Transverse colon (tissue), 4 donors: ENCODE measurements at regions not wholly inside any gene's neighbourhood (a gene's known extent, or its start where the extent isn't known, plus 50 kb on each side); places are given as distances from the start of the nearest gene placed in this dataset.

ENCODE experiments used
- DNase-seq: peaks from one replicate; pipeline ENCODE4 v3.0.0-alpha.2; 2019
- H3K27ac ChIP-seq, 4 donors: fragments of 200-600 bp; sonication (generic); 2 replicates each; pipeline ENCODE4 v1.5.1; 2016 to 2018; ENCODE audit warnings: inconsistent platforms in 4 of 4
- H3K27me3 ChIP-seq: fragments of 200-600 bp; sonication (generic); 2 replicates; pipeline ENCODE4 v1.5.1; 2017; ENCODE audit warnings: inconsistent platforms
- H3K36me3 ChIP-seq, 4 donors: fragments of 200-600 bp; sonication (generic); 2 replicates each; pipeline ENCODE4 v1.5.1; 2017 to 2019; ENCODE audit warnings: inconsistent platforms in 4 of 4
- H3K4me1 ChIP-seq, 4 donors: fragments of 200-600 bp; sonication (generic); 2 replicates each; pipeline ENCODE4 v1.5.1; 2017 to 2020; ENCODE audit warnings: inconsistent platforms in 4 of 4
- H3K4me3 ChIP-seq, 4 donors: fragments of 200-600 bp; sonication (generic); 1 replicate in 1 of 4; 2 replicates in 3 of 4; pipeline versions ENCODE4 v1.5.1 to v1.6.1; 2017 to 2019; ENCODE audit warnings: inconsistent platforms in 4 of 4
- H3K9me3 ChIP-seq, 2 donors: fragments of 200-600 bp; sonication (generic); 2 replicates each; pipeline ENCODE4 v1.5.1; 2017 to 2019; ENCODE audit warnings: inconsistent platforms in 2 of 2
- CTCF ChIP-seq, 5 experiments: fragments of 200-600 bp in 3 of 5; fragments of 450-650 bp in 2 of 5; sonication (generic) in 3 of 5; IDR thresholded peaks; 1 replicate in 2 of 5; 2 replicates in 3 of 5; pipeline ENCODE4 v1.5.1; 2016 to 2017; ENCODE audit warnings: antibody characterized with exemption in 5 of 5, inconsistent platforms in 3 of 5, mild to moderate bottlenecking in 2 of 5, moderate library complexity in 1 of 5
- EP300 ChIP-seq: sonication (generic); formaldehyde crosslinking; IDR thresholded peaks from one replicate; pipeline ENCODE4 v1.6.1; 2017; ENCODE audit warnings: antibody characterized with exemption, low read depth
- POLR2A ChIP-seq: fragments of 450-650 bp; IDR thresholded peaks from one replicate; pipeline ENCODE4 v1.6.1; 2016; ENCODE audit warnings: antibody characterized with exemption, mild to moderate bottlenecking, moderate library complexity
- POLR2AphosphoS5 ChIP-seq, 3 donors: sonication (generic); formaldehyde crosslinking; IDR thresholded peaks; one replicate each; pipeline ENCODE4 v1.6.1; 2016; ENCODE audit warnings: antibody characterized with exemption in 3 of 3
- WGBS, 2 donors: methylation state at CpG; one replicate each; pipeline ENCODE4 v1.1.5; 2018; ENCODE audit warnings: low coverage in 1 of 2; 5-methylcytosine and 5-hydroxymethylcytosine counted together
- in situ Hi-C, 4 donors: fragments of 200-750 bp; cut with MboI; loops; one replicate each; pipeline versions ENCODE4 v1.15.0 to v1.15.1; 2017; ENCODE audit warnings: low sequenced_read_pairs in 3 of 4, low pct_ligation_motif_present in 1 of 4, low pct_unique_long_range_greater_than_20kb in 1 of 4
- intact Hi-C: fragments of 100-400 bp; cut with DNase I; formaldehyde crosslinking; loops from one replicate; pipeline ENCODE4 v1.15.1; 2023; ENCODE audit warnings: low total_unique reads

- Histone ChIP-seq H3K27ac (no peak overlapping the region), H3K27me3 (no peaks in the 10 kb centered on the region), H3K4me1 (peaks cover 0 to 8% (median 0%) of the 10 kb centered on the region in 4 donors), H3K9me3 (no peaks in the 10 kb centered on the region), H3K4me3 (no peak overlapping the region), H3K36me3 (no peaks in the 10 kb centered on the region)
- in situ Hi-C loops (no loop called here), intact Hi-C loops (no loop called here)
- TF ChIP-seq CTCF (IDR thresholded peaks at IDR 0.05), result no peak
- TF ChIP-seq POLR2AphosphoS5 (IDR thresholded peaks at IDR 0.05), result no peak
- no peak for TF ChIP-seq EP300
- no peak for TF ChIP-seq POLR2A
- no peak for DNase-seq
These were observed 427.2 kb upstream of the UBE2E3 start for GRCh38 chr2:180553094-180553715.

GRCh38 chr2:180542511-180542910 is 437.9 kb upstream of the UBE2E3 start:
- intact Hi-C loops, result no loop called here
- no peak overlapping the region for H3K27ac ChIP-seq
- no peaks in the 10 kb centered on the region for H3K36me3 ChIP-seq
- H3K4me1 ChIP-seq, result no peaks in the 10 kb centered on the region
- no peaks in the 10 kb centered on the region for H3K9me3 ChIP-seq
- in situ Hi-C loops, result no loop called here
- H3K27me3 ChIP-seq, result no peaks in the 10 kb centered on the region
- no peak for DNase-seq
- no peak overlapping the region for H3K4me3 ChIP-seq
- no peak for TF ChIP-seq CTCF (IDR thresholded peaks at IDR 0.05)
- TF ChIP-seq POLR2A, result no peak
- no peak for TF ChIP-seq POLR2AphosphoS5 (IDR thresholded peaks at IDR 0.05)
- TF ChIP-seq EP300, result no peak

- no peak for TF ChIP-seq POLR2A
- TF ChIP-seq CTCF (IDR thresholded peaks at IDR 0.05), result no peak
- TF ChIP-seq POLR2AphosphoS5 (IDR thresholded peaks at IDR 0.05), result no peak
- no peak for TF ChIP-seq EP300
- Histone ChIP-seq H3K27me3 (no peaks in the 10 kb centered on the region), H3K9me3 (no peaks in the 10 kb centered on the region), H3K4me1 (no peaks in the 10 kb centered on the region), H3K27ac (no peak overlapping the region), H3K36me3 (no peaks in the 10 kb centered on the region), H3K4me3 (no peak overlapping the region)
- in situ Hi-C loops (no loop called here), intact Hi-C loops (no loop called here)
- DNase-seq, result no peak
- WGBS, 2 donors, result 93 to 94% methylated on average over 6 to 8 of the region's 8 CpGs
These were observed 439.6 kb upstream of the UBE2E3 start for GRCh38 chr2:180540761-180541160.

GRCh38 chr2:180539541-180539940 is 440.9 kb upstream of the UBE2E3 start:
- TF ChIP-seq EP300 (no peak), POLR2A (no peak), POLR2AphosphoS5 (IDR thresholded peaks at IDR 0.05) (no peak), CTCF (IDR thresholded peaks at IDR 0.05) (no peak)
- H3K4me1 ChIP-seq, result no peaks in the 10 kb centered on the region
- no peaks in the 10 kb centered on the region for H3K9me3 ChIP-seq
- no peak overlapping the region for H3K4me3 ChIP-seq
- no peak overlapping the region for H3K27ac ChIP-seq
- no peak for DNase-seq
- H3K36me3 ChIP-seq, result no peaks in the 10 kb centered on the region
- intact Hi-C loops, result no loop called here
- in situ Hi-C loops, result no loop called here
- no peaks in the 10 kb centered on the region for H3K27me3 ChIP-seq
